ENCODE measurements at regions not wholly inside any gene's neighbourhood (a gene's known extent, or its start where the extent isn't known, plus 50 kb on each side); places are given as distances from the start of the nearest gene placed in this dataset.
"Not testable (repeated sequence)": the region's sequence is repeated elsewhere in the genome, so short reads cannot be mapped to it uniquely, and the experiment has no call there.

GRCh38 chr3:197359476-197359875 is 61.1 kb upstream of the DLG1 start:
- H3K27me3 Mint-ChIP-seq; H3K27ac Mint-ChIP-seq; H3K36me3 Mint-ChIP-seq (ENCODE audit: low read depth); H3K4me3 Mint-ChIP-seq; H3K4me1 Mint-ChIP-seq (ENCODE audit: low read depth): not testable (repeated sequence)
- peaks cover 24% of the 10 kb centered on the region for H3K9me3 Mint-ChIP-seq

GRCh38 chr3:197356741-197357140 is 58.3 kb upstream of the DLG1 start:
- Mint-ChIP-seq H3K36me3 (ENCODE audit: low read depth) (peaks cover 9% of the 10 kb centered on the region), H3K4me3 (no peak overlapping the region)

GRCh38 chr3:197356275-197356674 is 57.9 kb upstream of the DLG1 start:
- Mint-ChIP-seq H3K9me3 (peaks cover 21% of the 10 kb centered on the region), H3K4me3 (no peak overlapping the region), H3K27me3 (peaks cover 10% of the 10 kb centered on the region), H3K4me1 (ENCODE audit: low read depth) (no peaks in the 10 kb centered on the region), H3K27ac (no peak overlapping the region), H3K36me3 (ENCODE audit: low read depth) (peaks cover 7% of the 10 kb centered on the region)

More at GRCh38 chr3:197356741-197357140, 58.3 kb upstream of the DLG1 start:
- no peak overlapping the region for H3K27ac Mint-ChIP-seq
- peaks cover 24% of the 10 kb centered on the region for H3K9me3 Mint-ChIP-seq
- no peaks in the 10 kb centered on the region for H3K4me1 Mint-ChIP-seq (ENCODE audit: low read depth)
- peaks cover 10% of the 10 kb centered on the region for H3K27me3 Mint-ChIP-seq

GRCh38 chr3:197355713-197356112 is 57.3 kb upstream of the DLG1 start:
- Mint-ChIP-seq H3K27ac (no peak overlapping the region), H3K4me3 (no peak overlapping the region)

GRCh38 chr3:197354568-197355001 is 56.2 kb upstream of the DLG1 start:
- H3K27ac Mint-ChIP-seq, result no peak overlapping the region
- H3K9me3 Mint-ChIP-seq, result peaks cover 8% of the 10 kb centered on the region
- no peaks in the 10 kb centered on the region for H3K4me1 Mint-ChIP-seq (ENCODE audit: low read depth)
- no peak overlapping the region for H3K4me3 Mint-ChIP-seq
- peaks cover 4% of the 10 kb centered on the region for H3K36me3 Mint-ChIP-seq (ENCODE audit: low read depth)
- peaks cover 16% of the 10 kb centered on the region for H3K27me3 Mint-ChIP-seq

More at GRCh38 chr3:197355713-197356112, 57.3 kb upstream of the DLG1 start:
- H3K9me3 Mint-ChIP-seq, result peaks cover 17% of the 10 kb centered on the region
- no peaks in the 10 kb centered on the region for H3K4me1 Mint-ChIP-seq (ENCODE audit: low read depth)
- H3K27me3 Mint-ChIP-seq, result peaks cover 12% of the 10 kb centered on the region
- peaks cover 6% of the 10 kb centered on the region for H3K36me3 Mint-ChIP-seq (ENCODE audit: low read depth)

GRCh38 chr3:197353867-197354567 is 55.6 kb upstream of the DLG1 start:
- H3K4me3 Mint-ChIP-seq, result no peak overlapping the region

GRCh38 chr3:197353001-197353866 is 54.8 kb upstream of the DLG1 start:
- H3K27me3 Mint-ChIP-seq, result peaks cover 16% of the 10 kb centered on the region
- H3K27ac Mint-ChIP-seq, result no peak overlapping the region
- no peaks in the 10 kb centered on the region for H3K9me3 Mint-ChIP-seq
- no peak overlapping the region for H3K4me3 Mint-ChIP-seq
- no peaks in the 10 kb centered on the region for H3K4me1 Mint-ChIP-seq (ENCODE audit: low read depth)
- H3K36me3 Mint-ChIP-seq (ENCODE audit: low read depth), result no peaks in the 10 kb centered on the region

More at GRCh38 chr3:197353867-197354567, 55.6 kb upstream of the DLG1 start:
- Mint-ChIP-seq H3K27ac (no peak overlapping the region), H3K27me3 (peaks cover 16% of the 10 kb centered on the region), H3K4me1 (ENCODE audit: low read depth) (no peaks in the 10 kb centered on the region), H3K36me3 (ENCODE audit: low read depth) (no peaks in the 10 kb centered on the region), H3K9me3 (peaks cover 4% of the 10 kb centered on the region)

- no peaks in the 10 kb centered on the region for H3K9me3 Mint-ChIP-seq
- peaks cover 16% of the 10 kb centered on the region for H3K27me3 Mint-ChIP-seq
- H3K4me3 Mint-ChIP-seq, result no peak overlapping the region
- no peaks in the 10 kb centered on the region for H3K4me1 Mint-ChIP-seq (ENCODE audit: low read depth)
- no peaks in the 10 kb centered on the region for H3K36me3 Mint-ChIP-seq (ENCODE audit: low read depth)
- H3K27ac Mint-ChIP-seq, result no peak overlapping the region
These were observed 54.0 kb upstream of the DLG1 start for GRCh38 chr3:197352382-197352781.

- peaks cover 16% of the 10 kb centered on the region for H3K27me3 Mint-ChIP-seq
- no peak overlapping the region for H3K27ac Mint-ChIP-seq
- H3K36me3 Mint-ChIP-seq (ENCODE audit: low read depth), result no peaks in the 10 kb centered on the region
- no peaks in the 10 kb centered on the region for H3K4me1 Mint-ChIP-seq (ENCODE audit: low read depth)
- no peaks in the 10 kb centered on the region for H3K9me3 Mint-ChIP-seq
- no peak overlapping the region for H3K4me3 Mint-ChIP-seq
These were observed 52.0 kb upstream of the DLG1 start for GRCh38 chr3:197350446-197350845.

- Mint-ChIP-seq H3K4me3 (no peak overlapping the region), H3K4me1 (ENCODE audit: low read depth) (no peaks in the 10 kb centered on the region), H3K27ac (no peak overlapping the region), H3K36me3 (ENCODE audit: low read depth) (no peaks in the 10 kb centered on the region), H3K27me3 (peaks cover 14% of the 10 kb centered on the region), H3K9me3 (no peaks in the 10 kb centered on the region)
These were observed 51.0 kb upstream of the DLG1 start for GRCh38 chr3:197349368-197349767.
